LHCN-M2 (cell line): ENCODE measurements at regions not wholly inside any gene's neighbourhood (a gene's known extent, or its start where the extent isn't known, plus 50 kb on each side); places are given as distances from the start of the nearest gene placed in this dataset.
"Not testable (repeated sequence)": the region's sequence is repeated elsewhere in the genome, so short reads cannot be mapped to it uniquely, and the experiment has no call there.

Experiments used
- DNase-seq: peaks from one replicate; pipeline ENCODE4 v3.0.0-alpha.2; 2012; ENCODE audit warnings: low read depth

DNA sequence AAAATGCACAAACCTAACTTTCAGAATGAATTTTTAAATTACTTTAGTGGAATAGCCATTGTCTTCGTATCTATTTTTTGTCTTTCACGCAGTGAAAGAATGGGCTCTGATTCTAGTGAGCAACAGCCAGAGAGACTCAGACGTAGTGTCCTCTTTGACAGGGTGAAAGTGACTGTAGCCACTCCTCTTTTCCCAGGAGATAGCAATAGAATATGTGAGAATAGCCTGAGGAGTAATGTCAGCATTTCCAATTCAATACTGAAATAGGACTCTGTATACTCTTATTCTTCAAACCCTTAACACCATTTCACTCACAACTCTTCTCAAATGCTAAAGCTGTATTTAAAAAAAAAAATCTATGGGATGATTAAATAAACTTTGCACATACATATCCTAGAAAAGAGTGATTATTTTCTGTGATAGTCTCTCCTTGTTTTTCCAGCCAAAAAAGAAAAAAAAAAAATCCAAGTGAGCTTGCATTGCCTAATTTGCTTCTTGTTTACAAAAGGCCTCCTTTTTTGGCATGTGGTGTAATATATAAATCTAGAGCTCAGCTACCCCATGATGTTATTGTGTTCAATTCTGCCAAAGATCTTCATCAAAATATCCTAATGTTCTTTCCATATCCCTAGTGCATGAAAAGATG lies 626.1 kb upstream of the SLITRK6 start:
- no peak for DNase-seq

- no peak for DNase-seq
Measured at GRCh38 chr13:86426437-86426836, 627.2 kb upstream of the SLITRK6 start.

GRCh38 chr13:86429756-86430155 lies 630.5 kb upstream of the SLITRK6 start:
- no peak for DNase-seq

GRCh38 chr13:86438034-86438433 lies 638.8 kb upstream of the SLITRK6 start:
- DNase-seq: no peak

GRCh38 chr13:86445206-86445605 lies 646.0 kb upstream of the SLITRK6 start:
- no peak for DNase-seq

GRCh38 chr13:86445672-86446071 lies 646.5 kb upstream of the SLITRK6 start:
- DNase-seq: no peak

DNA sequence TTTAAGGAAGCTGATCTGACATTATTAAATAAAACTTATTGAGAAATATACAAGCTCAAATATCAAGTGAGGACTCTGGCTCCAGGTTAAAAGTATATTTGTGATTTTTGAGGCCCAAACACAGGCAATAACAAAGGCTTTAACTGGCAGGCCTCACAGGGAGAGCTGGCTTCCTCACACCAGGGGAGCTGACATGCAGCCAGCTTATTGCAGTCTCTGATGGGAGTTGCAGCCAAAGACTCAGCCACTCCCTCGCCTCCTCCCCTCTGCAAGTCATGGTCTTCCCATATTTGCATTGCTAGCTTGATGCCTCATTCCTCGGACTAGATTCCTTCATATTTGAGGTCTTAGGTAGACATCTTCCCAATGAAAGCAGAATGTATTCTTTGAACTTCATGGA lies 647.1 kb upstream of the SLITRK6 start:
- peak; percentile 0 for DNase-seq

GRCh38 chr13:86447479-86447878 lies 648.3 kb upstream of the SLITRK6 start:
- no peak for DNase-seq

GRCh38 chr13:86462011-86462410 lies 662.8 kb upstream of the SLITRK6 start:
- DNase-seq: no peak

DNA sequence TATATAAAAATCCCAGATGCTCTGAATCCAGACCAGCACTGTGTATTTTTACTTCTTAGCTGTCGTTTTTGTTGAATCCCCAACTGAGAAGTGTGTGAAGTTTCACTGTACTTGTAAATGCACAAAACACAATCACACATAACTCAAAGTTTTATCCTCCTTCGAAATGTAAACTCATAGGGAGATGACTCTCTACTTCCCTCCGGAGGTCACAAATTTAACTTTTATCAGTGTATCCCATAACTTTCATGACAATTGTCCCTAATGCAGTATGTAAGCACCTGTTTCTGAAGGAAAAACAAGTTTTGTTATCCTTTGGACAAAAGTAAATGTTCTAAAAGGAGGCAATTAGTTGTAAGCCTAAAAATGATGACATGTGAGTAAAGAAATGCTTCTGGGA lies 665.0 kb upstream of the SLITRK6 start:
- DNase-seq: no peak

GRCh38 chr13:86474971-86475370 lies 675.8 kb upstream of the SLITRK6 start:
- DNase-seq: no peak

GRCh38 chr13:86476656-86477055 lies 677.4 kb upstream of the SLITRK6 start:
- DNase-seq: no peak

- no peak for DNase-seq
Measured at GRCh38 chr13:86486582-86486981, 687.4 kb upstream of the SLITRK6 start.

- no peak for DNase-seq
Measured at GRCh38 chr13:86491121-86491520, 691.9 kb upstream of the SLITRK6 start.

GRCh38 chr13:86501931-86502330 lies 702.7 kb upstream of the SLITRK6 start:
- DNase-seq: not testable (repeated sequence)

DNA sequence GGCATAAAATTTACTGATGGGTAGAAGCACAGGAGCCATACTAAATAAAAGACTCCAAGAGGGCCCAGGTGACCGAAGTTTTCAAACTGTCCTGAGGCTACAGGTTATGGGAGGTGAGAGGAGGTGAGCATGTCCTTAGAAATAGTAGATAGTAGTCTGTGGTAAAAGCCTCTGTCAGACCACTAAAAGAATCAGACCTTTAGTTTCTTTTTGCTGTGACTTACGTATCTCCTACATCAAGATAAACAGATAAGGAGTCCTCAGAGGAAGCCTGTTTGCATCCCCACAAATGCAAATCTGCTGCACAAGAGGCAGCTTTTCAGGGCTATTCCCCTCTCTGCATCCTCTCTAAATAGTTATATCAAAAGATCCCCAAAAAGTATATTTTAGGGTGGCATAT lies 711.6 kb upstream of the SLITRK6 start:
- no peak for DNase-seq

GRCh38 chr13:86541461-86541860 lies 742.2 kb upstream of the SLITRK6 start:
- DNase-seq: no peak

GRCh38 chr13:86554066-86554465 lies 754.8 kb upstream of the SLITRK6 start:
- no peak for DNase-seq

GRCh38 chr13:86559901-86560300 lies 760.7 kb upstream of the SLITRK6 start:
- no peak for DNase-seq

DNA sequence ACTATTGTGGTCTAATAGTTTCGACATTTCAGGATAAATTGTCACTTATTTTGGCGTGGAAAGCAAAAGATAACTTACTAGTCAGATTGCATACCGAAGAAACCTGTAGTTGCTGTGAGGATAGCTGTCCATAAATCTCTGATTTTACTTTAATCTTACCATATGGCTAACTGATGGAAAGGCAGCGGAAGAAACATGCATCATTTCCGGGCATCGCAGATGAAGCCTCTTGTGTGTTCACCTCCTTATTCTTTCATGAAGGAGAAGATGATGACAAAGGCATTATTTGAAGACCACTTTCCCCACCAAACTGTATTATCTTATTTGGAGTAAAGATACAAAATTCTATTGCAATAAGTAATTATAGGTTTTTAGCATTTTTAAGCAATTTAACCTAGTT lies 763.6 kb upstream of the SLITRK6 start:
- DNase-seq: no peak

- DNase-seq: peak; percentile 14
Measured at GRCh38 chr13:86563308-86563707, 764.1 kb upstream of the SLITRK6 start.

GRCh38 chr13:86567119-86567518 lies 767.9 kb upstream of the SLITRK6 start:
- DNase-seq: no peak

GRCh38 chr13:86569119-86569518 lies 769.9 kb upstream of the SLITRK6 start:
- no peak for DNase-seq

DNA sequence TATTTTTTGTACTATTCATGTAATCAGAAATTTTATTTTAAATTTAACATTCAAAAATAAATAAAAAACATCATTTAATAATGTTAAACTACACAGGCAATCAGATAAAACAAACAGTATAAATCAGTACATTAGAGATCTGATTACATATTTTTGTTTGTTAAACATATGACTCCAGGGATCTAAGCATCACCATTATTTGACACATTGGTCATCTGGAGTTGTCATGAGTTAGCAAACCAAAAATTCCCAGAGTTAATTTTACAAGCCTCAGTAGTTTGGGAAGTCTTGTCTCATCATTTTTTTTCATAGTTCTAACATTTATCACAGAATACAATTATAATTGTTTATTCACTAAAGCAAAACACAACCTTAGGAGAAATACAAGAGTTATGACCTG lies 770.8 kb upstream of the SLITRK6 start:
- no peak for DNase-seq
